Mucosa of rectum (tissue), 2 donors: ENCODE measurements at regions not wholly inside any gene's neighbourhood (a gene's known extent, or its start where the extent isn't known, plus 50 kb on each side); places are given as distances from the start of the nearest gene placed in this dataset.

Source experiments
- H3K27ac ChIP-seq, 2 donors: one replicate each; pipeline ENCODE4 v1.7.0; 2013; ENCODE audit warnings: inconsistent platforms in 2 of 2, low read depth in 2 of 2, low read length in 2 of 2
- H3K27me3 ChIP-seq, 2 donors: one replicate each; pipeline ENCODE4 v1.7.0; 2013; ENCODE audit warnings: low read length in 2 of 2; ENCODE audit not compliant: control insufficient read depth in 2 of 2, insufficient read depth in 2 of 2
- H3K36me3 ChIP-seq, 2 donors: one replicate each; pipeline ENCODE4 v1.7.0; 2013; ENCODE audit warnings: low read length in 2 of 2; ENCODE audit not compliant: control insufficient read depth in 2 of 2, insufficient read depth in 2 of 2
- H3K4me1 ChIP-seq, 2 donors: one replicate each; pipeline ENCODE4 v1.7.0; 2013; ENCODE audit warnings: low read length in 2 of 2, mild to moderate bottlenecking in 1 of 2; ENCODE audit not compliant: control insufficient read depth in 2 of 2, insufficient read depth in 2 of 2
- H3K4me3 ChIP-seq, 2 donors: one replicate each; pipeline ENCODE4 v1.7.0; 2013; ENCODE audit warnings: low read length in 2 of 2
- H3K9ac ChIP-seq, 2 donors: one replicate each; pipeline ENCODE4 v1.7.0; 2013; ENCODE audit warnings: low read length in 2 of 2, low read depth in 1 of 2, mild to moderate bottlenecking in 1 of 2
- H3K9me3 ChIP-seq, 2 donors: one replicate each; pipeline ENCODE4 v1.7.0; 2013; ENCODE audit warnings: low read length in 2 of 2; ENCODE audit not compliant: control insufficient read depth in 2 of 2
- donor health status: healthy.
- donor health status: Normal muscosa, but diverticular disease.

- Histone ChIP-seq H3K9ac (no peak overlapping the region), H3K9me3 (no peaks in the 10 kb centered on the region), H3K4me1 (no peaks in the 10 kb centered on the region), H3K36me3 (no peaks in the 10 kb centered on the region), H3K4me3 (no peak overlapping the region), H3K27me3 (no peaks in the 10 kb centered on the region), H3K27ac (no peak overlapping the region)
Observed at GRCh38 chr11:91717169-91717568, 507.4 kb upstream of the FAT3 start.

DNA sequence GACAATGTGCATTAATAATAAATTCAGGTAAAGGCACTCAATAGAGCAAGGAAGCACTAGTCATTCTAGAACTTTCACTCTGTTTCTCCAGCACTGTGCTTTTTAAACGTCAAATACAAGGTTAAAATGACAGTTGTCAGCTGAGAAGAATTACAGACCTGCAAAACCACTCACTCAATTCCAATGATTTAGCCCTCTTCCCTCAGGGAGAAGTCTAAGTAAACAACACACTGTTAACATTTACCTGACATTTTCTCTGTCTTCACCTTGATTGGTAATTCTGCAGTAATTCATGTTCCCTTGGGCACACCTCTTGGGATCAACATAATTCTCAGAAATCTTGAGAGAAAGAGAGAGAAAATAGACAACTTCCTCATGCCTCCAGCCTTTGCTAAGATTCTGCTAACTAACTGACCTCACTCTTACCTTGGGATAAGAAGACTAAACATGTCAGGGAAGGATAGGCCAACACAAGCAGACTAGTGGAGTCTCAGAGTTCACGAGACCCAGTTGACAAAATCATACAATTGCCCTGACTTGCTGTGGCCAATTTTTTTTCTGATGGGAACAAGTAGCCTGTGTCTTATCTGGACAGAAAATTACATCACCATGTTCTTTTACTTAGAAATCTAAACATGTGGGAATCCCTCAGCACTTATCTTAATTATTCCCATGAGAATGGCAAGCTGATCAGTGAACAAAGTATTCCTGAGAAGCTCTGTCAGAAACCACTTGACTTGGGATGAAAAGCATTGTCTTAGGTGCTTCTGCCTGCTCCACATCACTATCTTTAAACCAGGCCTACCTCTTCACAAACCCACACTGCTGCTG, 516.8 kb upstream of the FAT3 start:
- no peaks in the 10 kb centered on the region for H3K27me3 ChIP-seq
- H3K4me3 ChIP-seq: no peak overlapping the region
- no peaks in the 10 kb centered on the region for H3K36me3 ChIP-seq
- H3K27ac ChIP-seq: no peak overlapping the region
- no peak overlapping the region for H3K9ac ChIP-seq
- H3K9me3 ChIP-seq: no peaks in the 10 kb centered on the region
- H3K4me1 ChIP-seq: no peaks in the 10 kb centered on the region

DNA sequence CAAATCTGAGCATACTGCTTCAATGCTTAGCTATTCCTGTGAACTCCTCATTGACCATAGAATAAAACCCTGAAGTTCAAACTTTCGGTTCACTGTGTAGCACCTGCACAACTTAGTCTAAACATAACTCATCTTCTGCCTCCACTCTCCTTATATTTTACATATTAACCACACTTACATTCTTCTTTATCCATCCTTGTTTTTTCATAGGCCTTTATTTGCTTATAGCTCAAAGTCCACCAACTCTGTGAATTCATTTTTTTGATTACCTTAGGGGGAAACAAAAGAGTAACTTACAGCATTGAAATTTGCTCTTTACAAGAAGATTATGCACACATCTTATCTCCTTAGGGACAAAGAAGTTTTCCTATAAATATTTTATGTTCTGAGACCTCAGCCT, 521.6 kb upstream of the FAT3 start:
- H3K4me1 ChIP-seq: no peaks in the 10 kb centered on the region
- no peaks in the 10 kb centered on the region for H3K36me3 ChIP-seq
- H3K27ac ChIP-seq: no peak overlapping the region
- H3K4me3 ChIP-seq: no peak overlapping the region
- H3K27me3 ChIP-seq: no peaks in the 10 kb centered on the region
- no peaks in the 10 kb centered on the region for H3K9me3 ChIP-seq
- no peak overlapping the region for H3K9ac ChIP-seq

DNA sequence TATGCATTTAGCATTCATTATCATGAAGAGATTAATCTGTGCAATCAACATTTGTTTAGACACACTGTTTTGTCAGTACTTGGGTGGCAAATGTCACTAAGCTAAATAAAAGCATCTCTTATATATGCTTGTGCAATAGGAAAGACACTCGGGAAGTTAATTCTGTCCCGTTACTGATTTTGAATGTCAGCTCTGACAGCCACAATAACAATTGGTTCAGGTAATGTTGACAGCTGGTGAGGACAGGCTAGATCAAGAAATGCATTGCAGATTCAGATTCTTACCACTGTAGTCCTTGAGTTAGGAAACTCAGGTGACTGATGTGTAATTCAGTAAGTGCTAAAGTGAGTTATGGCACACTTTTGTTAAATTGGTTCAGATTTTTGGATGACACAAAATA, 523.8 kb upstream of the FAT3 start:
- H3K9me3 ChIP-seq: no peaks in the 10 kb centered on the region
- H3K36me3 ChIP-seq: no peaks in the 10 kb centered on the region
- H3K27ac ChIP-seq: no peak overlapping the region
- H3K27me3 ChIP-seq: no peaks in the 10 kb centered on the region
- H3K9ac ChIP-seq: no peak overlapping the region
- no peak overlapping the region for H3K4me3 ChIP-seq
- no peaks in the 10 kb centered on the region for H3K4me1 ChIP-seq

DNA sequence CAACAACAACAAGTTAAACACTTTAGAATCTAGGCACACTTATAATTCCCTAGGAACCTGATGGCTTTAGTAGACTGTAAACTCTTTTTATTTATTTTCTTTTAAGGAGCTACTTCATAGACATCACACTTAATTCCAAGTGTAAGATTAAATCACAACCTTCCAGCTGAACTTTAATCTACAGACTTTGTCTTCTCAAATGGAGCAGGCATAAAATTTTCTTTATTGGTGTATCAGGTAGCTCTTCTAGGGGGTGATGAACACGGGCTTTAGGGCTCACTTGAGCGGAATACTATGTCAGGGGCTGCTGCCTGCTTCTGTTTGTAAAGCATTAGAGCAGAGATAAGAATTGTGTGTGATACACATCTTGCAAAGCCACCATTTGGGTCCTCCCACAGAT, 525.8 kb upstream of the FAT3 start:
- Histone ChIP-seq H3K9ac (no peak overlapping the region), H3K9me3 (no peaks in the 10 kb centered on the region), H3K4me1 (no peaks in the 10 kb centered on the region), H3K27me3 (no peaks in the 10 kb centered on the region), H3K36me3 (no peaks in the 10 kb centered on the region), H3K27ac (no peak overlapping the region), H3K4me3 (no peak overlapping the region)

GRCh38 chr11:91694331-91694730, 530.3 kb upstream of the FAT3 start:
- no peak overlapping the region for H3K9ac ChIP-seq
- H3K4me3 ChIP-seq: no peak overlapping the region
- no peaks in the 10 kb centered on the region for H3K9me3 ChIP-seq
- no peak overlapping the region for H3K27ac ChIP-seq
- H3K4me1 ChIP-seq: no peaks in the 10 kb centered on the region
- H3K36me3 ChIP-seq: no peaks in the 10 kb centered on the region
- no peaks in the 10 kb centered on the region for H3K27me3 ChIP-seq

GRCh38 chr11:91691872-91692271, 532.7 kb upstream of the FAT3 start:
- Histone ChIP-seq H3K27me3 (no peaks in the 10 kb centered on the region), H3K9ac (no peak overlapping the region), H3K36me3 (no peaks in the 10 kb centered on the region), H3K4me1 (no peaks in the 10 kb centered on the region), H3K27ac (no peak overlapping the region), H3K4me3 (no peak overlapping the region), H3K9me3 (no peaks in the 10 kb centered on the region)

DNA sequence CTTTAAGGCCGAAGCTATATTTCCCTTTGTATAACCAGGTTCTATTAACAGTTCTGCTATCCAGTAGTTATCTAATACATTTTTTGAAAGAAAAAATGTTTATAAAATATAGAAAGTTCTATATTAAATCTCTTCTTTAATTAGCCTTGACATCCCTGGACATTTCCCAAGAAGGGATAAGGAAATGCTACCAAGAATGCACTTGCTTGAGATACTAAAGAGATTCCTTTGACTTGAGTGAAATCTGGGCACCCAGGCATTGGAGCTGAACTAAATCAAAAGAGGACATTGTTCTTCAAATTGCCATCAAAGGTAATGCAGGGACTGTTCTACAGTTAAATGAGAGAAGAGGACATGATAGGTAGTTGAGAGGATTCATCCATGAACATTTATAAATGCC, 535.9 kb upstream of the FAT3 start:
- H3K9me3 ChIP-seq: no peaks in the 10 kb centered on the region
- no peaks in the 10 kb centered on the region for H3K36me3 ChIP-seq
- H3K4me3 ChIP-seq: no peak overlapping the region
- H3K27me3 ChIP-seq: no peaks in the 10 kb centered on the region
- no peaks in the 10 kb centered on the region for H3K4me1 ChIP-seq
- H3K9ac ChIP-seq: no peak overlapping the region
- no peak overlapping the region for H3K27ac ChIP-seq

DNA sequence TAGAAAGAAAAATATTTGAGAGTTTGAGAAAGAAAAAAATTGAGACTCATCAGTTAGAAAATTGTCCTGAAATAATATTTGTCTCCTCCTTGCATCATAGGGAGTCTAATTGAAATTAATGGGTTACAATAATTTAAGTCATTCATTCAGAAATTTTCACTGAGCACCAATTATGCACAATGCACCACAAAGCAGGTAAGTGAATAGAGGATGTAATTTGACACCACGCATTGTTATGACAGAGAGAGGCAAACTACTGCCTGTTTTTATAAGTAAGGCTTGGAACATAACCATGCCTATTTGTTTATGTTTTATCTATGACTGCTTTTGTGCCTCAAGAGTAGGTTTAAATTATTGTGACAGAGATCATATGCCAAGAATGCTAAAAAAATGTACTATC, 537.9 kb upstream of the FAT3 start:
- Histone ChIP-seq H3K4me3 (no peak overlapping the region), H3K27ac (no peak overlapping the region), H3K9ac (no peak overlapping the region), H3K4me1 (no peaks in the 10 kb centered on the region), H3K27me3 (no peaks in the 10 kb centered on the region), H3K36me3 (no peaks in the 10 kb centered on the region), H3K9me3 (no peaks in the 10 kb centered on the region)

DNA sequence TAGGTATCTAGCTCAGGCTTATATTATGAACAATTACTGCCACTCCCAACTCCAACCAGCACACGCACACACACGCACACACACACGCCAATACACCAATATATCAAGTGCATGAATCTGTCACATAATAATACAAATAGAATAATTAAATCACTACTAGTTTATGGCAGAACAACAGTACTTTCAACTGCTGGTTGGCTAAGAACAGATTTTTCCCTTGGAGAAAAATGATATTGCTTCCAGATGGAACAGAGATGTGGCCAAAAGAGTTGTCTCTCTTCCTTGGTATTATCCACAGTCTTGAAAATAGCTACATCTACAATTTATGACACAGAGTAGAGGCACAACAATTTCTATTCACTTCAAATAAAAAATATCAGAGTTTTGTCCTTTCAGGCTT, 538.3 kb upstream of the FAT3 start:
- no peaks in the 10 kb centered on the region for H3K4me1 ChIP-seq
- no peak overlapping the region for H3K9ac ChIP-seq
- H3K27ac ChIP-seq: no peak overlapping the region
- H3K4me3 ChIP-seq: no peak overlapping the region
- no peaks in the 10 kb centered on the region for H3K36me3 ChIP-seq
- H3K9me3 ChIP-seq: no peaks in the 10 kb centered on the region
- no peaks in the 10 kb centered on the region for H3K27me3 ChIP-seq
